Hepatocyte (in vitro differentiated cells): ENCODE measurements at regions not wholly inside any gene's neighbourhood (a gene's known extent, or its start where the extent isn't known, plus 50 kb on each side); places are given as distances from the start of the nearest gene placed in this dataset.

Experiments used
- EZH2 ChIP-seq: fragments of 200-600 bp; sonication (generic); IDR thresholded peaks from 2 replicates; pipeline ENCODE4 v1.6.1; 2016; ENCODE audit warnings: antibody characterized with exemption, mild to moderate bottlenecking, borderline replicate concordance
- TF ChIP-seq, protein P1 (sequence below): fragments of 200-600 bp; sonication (generic); IDR thresholded peaks from 2 replicates; pipeline ENCODE4 v1.5.1; 2016; ENCODE audit warnings: antibody characterized with exemption, mild to moderate bottlenecking; ENCODE audit not compliant: poor library complexity

DNA sequence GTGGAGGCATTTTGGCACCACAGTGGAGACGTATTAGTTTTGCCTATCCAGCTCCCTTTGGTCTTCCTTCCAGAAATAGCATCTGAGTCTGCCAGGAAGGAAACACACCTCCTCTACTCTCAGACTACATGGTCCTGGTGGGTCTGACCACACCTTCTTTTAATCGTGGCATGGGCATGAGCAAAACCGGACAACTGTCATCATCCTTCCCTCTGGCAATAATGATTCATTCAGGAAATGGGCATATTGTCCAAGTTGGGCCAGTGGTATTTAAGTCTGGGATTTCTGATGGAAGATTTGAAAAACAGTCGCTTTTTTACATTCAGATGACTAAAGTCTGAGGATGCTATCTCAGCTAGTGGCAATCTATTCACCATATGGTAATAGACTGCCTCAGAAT, 601.0 kb upstream of the ADAMTS9 start:
- TF ChIP-seq, protein P1, sequence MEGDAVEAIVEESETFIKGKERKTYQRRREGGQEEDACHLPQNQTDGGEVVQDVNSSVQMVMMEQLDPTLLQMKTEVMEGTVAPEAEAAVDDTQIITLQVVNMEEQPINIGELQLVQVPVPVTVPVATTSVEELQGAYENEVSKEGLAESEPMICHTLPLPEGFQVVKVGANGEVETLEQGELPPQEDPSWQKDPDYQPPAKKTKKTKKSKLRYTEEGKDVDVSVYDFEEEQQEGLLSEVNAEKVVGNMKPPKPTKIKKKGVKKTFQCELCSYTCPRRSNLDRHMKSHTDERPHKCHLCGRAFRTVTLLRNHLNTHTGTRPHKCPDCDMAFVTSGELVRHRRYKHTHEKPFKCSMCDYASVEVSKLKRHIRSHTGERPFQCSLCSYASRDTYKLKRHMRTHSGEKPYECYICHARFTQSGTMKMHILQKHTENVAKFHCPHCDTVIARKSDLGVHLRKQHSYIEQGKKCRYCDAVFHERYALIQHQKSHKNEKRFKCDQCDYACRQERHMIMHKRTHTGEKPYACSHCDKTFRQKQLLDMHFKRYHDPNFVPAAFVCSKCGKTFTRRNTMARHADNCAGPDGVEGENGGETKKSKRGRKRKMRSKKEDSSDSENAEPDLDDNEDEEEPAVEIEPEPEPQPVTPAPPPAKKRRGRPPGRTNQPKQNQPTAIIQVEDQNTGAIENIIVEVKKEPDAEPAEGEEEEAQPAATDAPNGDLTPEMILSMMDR, result no peak
- no peak for TF ChIP-seq EZH2
